Osteoblast (primary cell): ENCODE measurements at regions not wholly inside any gene's neighbourhood (a gene's known extent, or its start where the extent isn't known, plus 50 kb on each side); places are given as distances from the start of the nearest gene placed in this dataset.

Source experiments
- DNase-seq: peaks from one replicate; pipeline ENCODE4 v3.0.0; 2011; ENCODE audit warnings: low spot score, mixed read lengths; ENCODE audit not compliant: insufficient read length; ENCODE audit errors: missing footprints
- H2AFZ ChIP-seq: 2 replicates; pipeline ENCODE4 v1.6.0; 2011; ENCODE audit warnings: mild to moderate bottlenecking, low read length
- H3K27ac ChIP-seq: 2 replicates; pipeline ENCODE4 v1.5.1; 2011; ENCODE audit warnings: mild to moderate bottlenecking, low read depth, low read length, moderate library complexity
- H3K27me3 ChIP-seq: 2 replicates; pipeline ENCODE4 v1.6.0; 2012; ENCODE audit warnings: mild to moderate bottlenecking, control low read depth, inconsistent platforms, low read length, moderate library complexity; ENCODE audit not compliant: insufficient read depth
- H3K36me3 ChIP-seq: 2 replicates; pipeline ENCODE4 v1.5.1; 2011; ENCODE audit warnings: mild to moderate bottlenecking, low read length, control low read depth, moderate library complexity; ENCODE audit not compliant: insufficient read depth
- H3K4me1 ChIP-seq: 2 replicates; pipeline ENCODE4 v1.5.1; 2011; ENCODE audit warnings: mild to moderate bottlenecking, low read length, control low read depth, moderate library complexity; ENCODE audit not compliant: insufficient read depth
- H3K4me2 ChIP-seq: 2 replicates; pipeline ENCODE4 v1.6.0; 2011; ENCODE audit warnings: mild to moderate bottlenecking, low read length; ENCODE audit not compliant: insufficient read depth
- H3K4me3 ChIP-seq: fragments of 200-600 bp; sonication (generic); 3 replicates; pipeline ENCODE4 v1.5.1; 2012; ENCODE audit warnings: mild to moderate bottlenecking, low read length, inconsistent platforms; ENCODE audit not compliant: insufficient read depth
- H3K79me2 ChIP-seq: 2 replicates; pipeline ENCODE4 v1.6.0; 2012; ENCODE audit warnings: mild to moderate bottlenecking, low read length, control low read depth, inconsistent platforms; ENCODE audit not compliant: insufficient read depth
- H3K9me3 ChIP-seq: 2 replicates; pipeline ENCODE4 v1.5.1; 2011; ENCODE audit warnings: low read depth, low read length, control low read depth
- H4K20me1 ChIP-seq: 2 replicates; pipeline ENCODE4 v1.6.0; 2012; ENCODE audit warnings: mild to moderate bottlenecking, low read length, control low read depth; ENCODE audit not compliant: insufficient read depth
- CTCF ChIP-seq: IDR thresholded peaks from 2 replicates; pipeline ENCODE4 v1.5.1; 2011; ENCODE audit warnings: mild to moderate bottlenecking, low read depth, low read length, moderate library complexity; ENCODE audit errors: extremely low read depth

DNA sequence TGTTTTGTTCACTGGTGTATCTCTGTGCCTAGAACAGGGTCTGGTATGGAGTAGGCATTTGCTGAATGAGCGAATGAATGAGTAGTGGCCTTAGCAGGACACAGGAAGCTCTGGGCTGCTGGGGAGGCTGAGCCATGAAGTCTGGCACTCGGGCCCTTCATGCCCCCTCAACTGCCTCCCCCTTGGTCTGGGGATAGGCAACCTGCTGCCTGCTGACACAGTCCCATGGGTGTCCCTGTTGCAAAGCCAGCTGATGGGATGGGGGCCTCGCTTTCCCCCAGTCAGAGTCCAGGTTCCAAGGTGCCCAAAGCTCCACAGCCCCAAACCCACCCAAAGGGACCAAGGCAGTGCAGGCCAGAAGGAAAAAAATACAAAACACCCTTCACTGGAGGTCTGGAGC is 107.0 kb upstream of the CASZ1 start:
- DNase-seq: no peak
- Histone ChIP-seq H3K4me1 (peaks cover 23% of the 10 kb centered on the region), H3K4me2 (no peak overlapping the region), H3K9me3 (no peaks in the 10 kb centered on the region), H3K27ac (no peak overlapping the region), H2AFZ (no peak overlapping the region), H3K79me2 (no peaks in the 10 kb centered on the region), H4K20me1 (no peaks in the 10 kb centered on the region), H3K4me3 (no peak overlapping the region), H3K27me3 (peaks cover 8% of the 10 kb centered on the region), H3K36me3 (no peaks in the 10 kb centered on the region)
- TF ChIP-seq CTCF: no peak

GRCh38 chr1:10903821-10904220 is 107.4 kb upstream of the CASZ1 start:
- peak; percentile 62 for DNase-seq
- H3K4me1 ChIP-seq: peaks cover 19% of the 10 kb centered on the region
- H3K4me3 ChIP-seq: no peak overlapping the region
- H3K36me3 ChIP-seq: no peaks in the 10 kb centered on the region
- no peak overlapping the region for H2AFZ ChIP-seq
- no peak overlapping the region for H3K27ac ChIP-seq
- no peaks in the 10 kb centered on the region for H4K20me1 ChIP-seq
- H3K27me3 ChIP-seq: peaks cover 8% of the 10 kb centered on the region
- TF ChIP-seq CTCF: no peak
- H3K79me2 ChIP-seq: no peaks in the 10 kb centered on the region
- no peaks in the 10 kb centered on the region for H3K9me3 ChIP-seq
- no peak overlapping the region for H3K4me2 ChIP-seq

GRCh38 chr1:10904396-10905358 is 107.8 kb upstream of the TARDBP start:
- Histone ChIP-seq H3K4me3 (no peak overlapping the region), H3K36me3 (no peaks in the 10 kb centered on the region), H2AFZ (no peak overlapping the region), H3K9me3 (no peaks in the 10 kb centered on the region), H3K27ac (no peak overlapping the region), H3K4me2 (no peak overlapping the region), H3K79me2 (no peaks in the 10 kb centered on the region), H3K27me3 (peaks cover 8% of the 10 kb centered on the region), H4K20me1 (no peaks in the 10 kb centered on the region), H3K4me1 (peaks cover 12% of the 10 kb centered on the region)
- DNase-seq: peak; percentile 79
- TF ChIP-seq CTCF: no peak

GRCh38 chr1:10905841-10906655 is 106.4 kb upstream of the TARDBP start:
- no peaks in the 10 kb centered on the region for H4K20me1 ChIP-seq
- peaks cover 8% of the 10 kb centered on the region for H3K27me3 ChIP-seq
- no peak overlapping the region for H2AFZ ChIP-seq
- H3K79me2 ChIP-seq: no peaks in the 10 kb centered on the region
- H3K36me3 ChIP-seq: no peaks in the 10 kb centered on the region
- no peak overlapping the region for H3K4me2 ChIP-seq
- no peak overlapping the region for H3K27ac ChIP-seq
- DNase-seq: peak; percentile 77
- no peak overlapping the region for H3K4me3 ChIP-seq
- H3K9me3 ChIP-seq: no peaks in the 10 kb centered on the region
- TF ChIP-seq CTCF: no peak
- H3K4me1 ChIP-seq: peaks cover 4% of the 10 kb centered on the region
